HG03103 (cell line): ENCODE measurements at regions not wholly inside any gene's neighbourhood (a gene's known extent, or its start where the extent isn't known, plus 50 kb on each side); places are given as distances from the start of the nearest gene placed in this dataset.
"Not testable (repeated sequence)": the region's sequence is repeated elsewhere in the genome, so short reads cannot be mapped to it uniquely, and the experiment has no call there.

Source experiments
- ATAC-seq: cut with Tn5 transposase; IDR thresholded peaks from one replicate; pipeline ENCODE4 v1.9.1; 2021; ENCODE audit warnings: low read depth; ENCODE audit not compliant: unreplicated experiment

DNA sequence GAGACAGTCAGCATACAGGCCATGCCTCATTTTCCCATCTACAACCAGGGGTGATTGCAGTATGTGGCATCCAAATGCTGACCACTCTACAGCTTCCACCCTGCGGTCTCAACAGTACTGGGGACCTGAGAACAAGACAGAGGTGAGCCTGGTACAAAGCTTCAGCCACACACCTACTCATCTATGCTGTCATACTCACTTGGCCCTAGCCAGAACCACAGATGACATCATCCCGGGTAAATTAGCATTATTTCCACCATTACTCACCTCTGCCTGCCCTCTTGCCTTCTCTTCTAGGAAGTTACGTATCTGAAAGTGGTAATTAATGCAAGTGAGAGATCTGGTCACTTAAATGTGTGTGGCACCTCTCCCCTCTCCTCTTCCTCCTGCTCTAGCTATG lies 208.2 kb upstream of the ARL4C start:
- ATAC-seq, result no peak

DNA sequence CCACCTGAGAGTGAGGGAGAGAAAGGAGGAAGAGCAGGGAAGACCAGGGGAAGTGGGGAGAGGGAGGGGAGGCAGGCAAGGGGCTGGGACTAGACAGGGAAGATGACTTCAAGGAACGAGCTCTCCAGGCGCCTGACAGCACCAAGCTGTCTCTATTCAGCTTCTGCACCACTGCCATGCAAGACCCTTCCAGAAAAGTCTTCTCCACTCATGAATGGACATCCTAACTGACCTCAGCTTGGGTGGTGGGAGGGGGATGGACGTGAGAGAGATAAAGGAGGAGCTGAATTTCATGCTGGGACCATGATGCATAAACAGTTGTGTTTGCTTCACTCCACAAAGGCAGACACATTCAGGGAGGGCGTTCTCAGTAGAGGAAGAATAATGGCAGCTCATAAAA lies 206.4 kb upstream of the ARL4C start:
- ATAC-seq, result no peak

GRCh38 chr2:234702731-234703225 lies 205.9 kb upstream of the ARL4C start:
- no peak for ATAC-seq

- no peak for ATAC-seq
Observed at GRCh38 chr2:234701841-234702240, 205.0 kb upstream of the ARL4C start.

- ATAC-seq, result no peak
Observed at GRCh38 chr2:234701421-234701820, 204.5 kb upstream of the ARL4C start.

GRCh38 chr2:234699456-234699855 lies 202.6 kb upstream of the ARL4C start:
- ATAC-seq, result no peak

DNA sequence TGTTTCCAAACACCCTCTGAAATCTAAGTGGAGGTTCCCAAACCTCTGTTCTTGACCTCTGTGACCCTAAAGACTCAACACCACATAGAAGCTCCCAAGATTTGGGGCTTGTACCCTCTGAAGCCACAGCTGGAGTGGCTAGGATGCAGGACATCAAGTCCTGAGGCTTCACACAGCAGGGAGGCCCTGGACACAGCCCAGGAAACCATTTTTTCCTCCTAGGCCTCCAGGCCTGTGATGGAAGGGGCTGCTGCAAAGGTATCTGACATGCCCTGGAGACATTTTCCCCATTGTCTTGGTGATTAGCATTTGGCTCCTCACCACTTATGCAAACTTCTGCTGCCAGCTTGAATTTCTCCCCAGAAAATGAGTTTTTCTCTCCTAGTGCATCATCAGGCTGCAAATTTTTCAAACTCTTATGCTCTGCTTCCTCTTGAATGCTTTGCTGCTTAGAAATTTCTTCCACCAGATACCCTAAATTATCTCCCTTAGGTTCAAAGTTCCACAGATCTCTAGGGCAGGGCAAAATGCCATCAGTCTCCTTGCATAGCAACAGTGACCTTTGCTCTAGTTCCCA lies 200.5 kb upstream of the ARL4C start:
- ATAC-seq, result not testable (repeated sequence)

DNA sequence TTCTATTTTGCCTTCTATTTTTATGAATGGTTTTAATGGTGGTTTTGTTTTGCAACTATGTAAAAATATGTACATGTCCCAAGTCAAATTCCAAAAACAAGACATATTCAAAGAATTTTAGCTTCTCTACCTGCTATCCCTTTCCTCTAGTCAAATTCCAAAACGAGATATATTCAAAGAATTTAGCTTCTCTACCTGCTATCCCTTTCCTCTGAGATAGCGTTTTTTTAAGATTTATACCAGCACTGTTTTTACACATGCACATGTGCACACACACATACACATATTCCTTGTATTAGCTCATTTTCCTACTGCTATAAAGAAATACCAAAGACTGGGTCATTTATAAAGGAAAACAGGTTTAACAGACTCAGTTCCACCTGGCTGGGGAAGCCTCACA lies 199.1 kb upstream of the ARL4C start:
- ATAC-seq, result no peak

GRCh38 chr2:234694244-234695013 lies 197.5 kb upstream of the ARL4C start:
- no peak for ATAC-seq

DNA sequence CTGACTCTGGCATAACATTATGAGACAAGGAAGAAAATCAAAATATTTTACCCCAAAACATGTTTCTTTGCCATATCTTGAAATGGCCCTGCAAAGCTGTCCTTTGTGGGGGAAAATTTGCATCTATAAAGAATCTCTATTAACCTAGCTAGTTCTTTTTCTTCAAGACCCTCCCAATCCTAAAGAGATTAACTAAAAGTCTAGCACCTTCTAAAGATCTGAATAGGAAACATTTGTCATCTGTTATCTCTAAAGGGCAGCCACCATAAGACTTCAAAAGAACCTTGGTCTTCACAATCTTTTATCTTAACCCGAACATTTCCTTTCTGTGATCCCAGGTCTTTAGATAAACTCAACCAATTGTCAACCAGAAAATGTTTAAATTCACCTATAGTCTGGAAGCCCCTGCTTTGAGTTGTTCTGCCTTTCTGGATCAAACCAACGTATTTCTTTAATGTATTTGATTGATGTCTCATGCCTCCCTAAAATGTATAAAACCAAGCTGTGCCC lies 196.9 kb upstream of the ARL4C start:
- not testable (repeated sequence) for ATAC-seq

DNA sequence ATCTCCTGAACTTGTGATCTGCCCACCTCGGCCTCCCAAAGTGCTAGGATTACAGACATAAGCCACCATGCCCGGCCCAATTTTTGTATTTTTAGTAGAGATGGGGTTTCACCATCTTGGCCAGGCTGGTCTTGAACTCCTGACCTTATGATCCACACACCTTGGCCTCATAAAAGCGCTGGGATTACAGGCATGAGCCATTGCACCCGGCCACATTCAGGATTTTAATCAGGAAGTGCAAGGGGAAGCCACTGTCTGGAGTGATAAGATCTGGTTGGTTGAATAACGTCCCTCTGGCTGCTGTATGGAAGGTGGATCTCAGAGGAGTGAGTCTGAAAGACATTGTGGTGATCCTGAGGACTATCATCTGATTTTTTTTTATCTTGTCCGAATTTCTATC lies 196.3 kb upstream of the ARL4C start:
- ATAC-seq, result not testable (repeated sequence)

DNA sequence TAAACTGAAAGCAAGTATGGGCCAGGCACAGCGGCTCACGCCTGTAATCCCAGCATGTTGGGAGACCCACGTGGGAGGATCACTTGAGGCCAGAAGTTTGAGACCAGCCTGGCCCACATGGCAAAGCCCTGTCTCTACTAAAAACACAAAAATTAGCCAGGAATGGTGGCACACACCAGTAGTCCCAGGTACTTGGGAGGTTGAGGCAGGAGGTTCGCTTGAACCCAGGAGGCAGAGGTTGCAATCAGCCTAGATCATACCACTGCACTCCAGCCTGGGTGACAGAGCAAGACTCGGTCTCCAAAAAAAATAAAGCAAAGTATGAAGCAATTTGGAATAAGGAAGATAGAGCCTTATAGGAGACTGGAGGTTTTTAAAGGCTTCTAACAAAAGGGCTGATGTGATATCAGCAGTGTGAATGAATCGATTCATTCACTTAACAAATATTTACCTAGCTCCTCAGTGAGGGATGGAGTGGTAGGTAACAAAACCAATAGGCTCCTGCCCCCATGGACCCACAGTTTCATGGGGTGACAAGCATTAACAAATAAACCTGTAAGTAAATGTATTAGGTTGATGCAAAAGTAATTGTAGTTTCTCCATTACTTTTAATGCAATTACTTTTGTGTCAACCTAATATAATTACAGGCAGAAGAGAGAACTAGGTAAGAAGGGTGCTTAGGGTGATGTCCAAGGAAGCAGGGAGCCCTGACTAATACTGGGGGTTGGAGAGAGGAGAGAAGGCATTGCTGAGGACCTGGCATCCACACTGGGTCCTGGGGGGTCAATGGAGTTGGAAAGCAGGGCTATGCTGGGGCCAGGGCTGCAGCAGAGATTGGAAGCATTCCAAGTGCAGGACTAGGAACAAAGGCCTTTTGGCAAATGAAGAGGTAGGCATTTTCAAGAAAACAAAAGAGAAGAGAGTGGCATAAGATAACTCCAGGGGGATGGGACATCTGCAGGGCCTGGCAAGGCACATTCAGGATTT lies 195.4 kb upstream of the ARL4C start:
- ATAC-seq, result no peak

- no peak for ATAC-seq
Observed at GRCh38 chr2:234691214-234691575, 194.3 kb upstream of the ARL4C start.

DNA sequence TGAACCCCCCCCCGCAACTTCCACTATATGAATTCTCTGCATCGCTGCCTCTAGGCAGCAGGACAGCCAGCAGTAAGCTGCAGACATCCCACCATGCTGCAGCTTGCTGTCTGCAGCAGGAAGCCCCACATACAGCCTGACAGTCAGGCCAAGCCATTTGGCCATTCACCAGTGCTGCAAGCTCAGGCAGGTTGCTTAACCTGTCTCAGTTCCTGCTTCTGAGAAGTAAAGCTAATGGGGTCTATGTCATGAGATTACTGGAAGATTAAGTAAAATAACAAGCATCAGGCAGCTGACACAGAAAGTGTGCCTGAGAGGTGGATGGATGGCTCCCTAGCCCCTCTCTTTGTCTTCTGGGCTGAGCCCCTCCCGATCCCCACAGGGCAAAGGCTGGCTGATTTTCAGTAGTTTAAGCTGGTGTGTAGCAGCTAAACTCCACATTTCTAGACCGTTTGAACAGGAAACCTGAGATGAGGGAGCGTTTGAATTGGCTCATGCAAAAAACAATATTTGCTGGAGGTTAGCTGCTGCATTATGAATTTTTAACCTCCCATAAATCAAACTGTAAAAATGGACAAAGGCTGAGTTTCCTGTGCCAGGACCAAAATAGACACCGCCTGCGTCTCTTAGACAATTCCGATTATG lies 193.8 kb upstream of the ARL4C start:
- no peak for ATAC-seq

DNA sequence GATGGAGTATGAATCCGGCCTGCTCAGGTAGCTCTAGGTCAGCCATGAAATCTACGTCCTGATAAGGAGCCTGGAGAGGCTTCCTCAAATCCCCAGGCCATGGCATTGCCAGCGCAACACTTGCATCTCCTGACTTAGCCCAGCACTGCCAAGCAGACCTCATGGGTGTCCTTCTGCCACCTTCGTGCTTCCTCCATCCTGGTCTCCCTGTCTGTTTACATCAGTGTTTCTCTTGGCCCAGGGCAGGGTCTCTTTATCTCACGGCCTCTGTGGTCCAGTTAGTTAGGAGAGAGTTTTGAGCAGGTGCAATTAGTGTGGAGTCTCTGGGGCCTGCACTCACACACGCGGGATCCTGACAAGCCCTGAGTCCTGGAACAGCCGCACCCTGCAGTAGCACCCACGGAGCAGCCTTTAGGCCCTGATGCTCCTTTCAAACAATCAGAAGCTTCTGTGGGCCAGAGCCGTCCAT lies 193.1 kb upstream of the ARL4C start:
- no peak for ATAC-seq

DNA sequence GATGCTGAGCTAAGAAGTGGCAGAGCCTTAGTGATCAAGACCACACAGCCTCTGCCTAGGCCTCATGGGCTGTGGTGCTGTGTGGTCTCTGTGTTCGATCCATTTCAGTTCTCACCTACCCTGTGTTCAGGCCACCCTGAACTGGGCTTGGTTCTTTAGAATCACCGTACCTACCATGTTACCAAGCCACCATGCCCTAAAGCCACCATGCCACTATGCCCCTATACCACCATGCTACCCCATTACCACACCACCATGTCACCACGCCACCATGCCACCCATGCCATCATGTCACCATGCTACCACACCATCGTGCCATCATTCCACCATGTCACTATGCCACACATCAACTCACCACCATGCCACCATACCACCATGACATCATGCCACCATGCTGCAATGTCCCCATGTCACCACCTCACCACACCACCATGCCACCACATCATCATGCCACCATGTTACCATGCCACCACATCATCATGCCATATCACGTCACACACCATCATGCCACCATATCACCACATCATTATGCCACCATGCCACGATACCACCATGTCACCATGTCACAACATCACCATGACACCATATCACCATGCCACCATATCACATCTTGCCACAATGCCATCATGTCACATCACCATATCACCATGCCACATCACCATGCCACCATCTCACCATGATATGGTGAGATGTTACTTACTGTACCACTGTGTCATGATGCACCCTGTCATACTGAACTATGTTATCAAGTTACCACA lies 191.0 kb upstream of the ARL4C start:
- ATAC-seq, result no peak

DNA sequence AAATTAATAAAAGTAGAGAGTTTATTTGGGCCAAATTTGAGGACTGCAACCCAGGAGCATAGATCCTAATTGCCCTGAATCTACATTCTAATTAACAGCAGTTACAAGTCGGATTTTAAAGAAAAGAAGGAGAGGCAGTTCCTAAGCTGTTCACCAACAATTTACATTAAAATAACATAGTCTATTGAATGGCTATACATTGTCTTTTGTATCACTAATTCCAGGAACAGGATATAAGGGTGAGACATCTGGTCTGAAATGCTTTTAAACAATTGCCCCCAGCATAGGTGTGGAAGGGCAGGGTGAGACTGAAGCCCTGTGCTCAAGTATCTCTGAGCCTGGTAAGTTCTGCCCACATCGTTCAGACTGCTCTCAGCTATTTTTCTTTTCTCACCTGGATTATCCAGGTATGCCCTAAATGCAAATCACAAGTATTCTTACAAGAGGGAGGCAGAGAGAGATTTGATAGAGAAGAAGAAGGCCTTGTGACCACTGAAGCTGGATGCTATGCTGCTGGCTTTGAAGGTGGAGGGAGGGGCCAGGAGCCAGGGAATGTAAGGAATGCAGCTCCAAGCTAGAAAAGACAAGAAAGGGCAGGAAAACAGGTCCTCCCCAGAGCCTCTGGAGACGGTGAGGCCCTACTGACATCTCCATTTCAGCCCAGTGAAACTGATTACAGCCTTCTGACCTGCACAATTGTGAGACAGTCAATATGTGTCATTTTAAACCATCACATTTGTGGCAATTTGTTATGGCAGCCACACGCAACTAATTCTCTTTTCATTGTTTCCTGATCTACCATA lies 189.4 kb upstream of the ARL4C start:
- no peak for ATAC-seq

DNA sequence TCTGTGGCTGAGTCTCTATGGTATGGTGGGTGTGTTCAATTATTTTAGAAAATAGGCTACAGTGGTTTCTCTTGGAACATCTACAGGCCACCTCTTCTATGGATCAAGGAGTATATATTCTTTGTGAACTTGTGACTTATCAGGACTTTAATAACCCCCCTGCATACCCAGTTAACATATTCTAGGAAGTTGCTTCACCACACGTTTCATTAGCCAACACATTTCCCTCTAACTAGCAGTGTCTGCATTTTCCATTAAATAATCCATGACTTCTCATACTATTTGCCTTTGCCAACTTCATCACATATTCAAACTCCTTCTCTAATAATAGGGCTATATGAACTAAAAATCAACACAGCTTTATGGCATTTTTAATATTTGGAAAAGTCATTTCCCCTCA lies 187.6 kb upstream of the ARL4C start:
- ATAC-seq, result no peak

GRCh38 chr2:234683950-234684349 lies 187.1 kb upstream of the ARL4C start:
- ATAC-seq, result no peak
